OCI-LY1 (cell line): ENCODE measurements at regions not wholly inside any gene's neighbourhood (a gene's known extent, or its start where the extent isn't known, plus 50 kb on each side); places are given as distances from the start of the nearest gene placed in this dataset.

ENCODE experiments used
- CTCF ChIP-seq: fragments of 200-600 bp; sonication (generic), shearing (Covaris generic); IDR thresholded peaks from 2 replicates; pipeline ENCODE4 v1.5.1; 2017; ENCODE audit warnings: mild to moderate bottlenecking, antibody characterized with exemption, low read length, moderate library complexity, mixed read lengths
- EZH2 ChIP-seq: fragments of 200-600 bp; sonication (generic), shearing (Covaris generic); IDR thresholded peaks from 2 replicates; pipeline ENCODE4 v1.8.0; 2017; ENCODE audit warnings: borderline replicate concordance, mixed run types, mild to moderate bottlenecking, antibody characterized with exemption, low read length, moderate library complexity, mixed read lengths

GRCh38 chr13:106625578-106625977 lies 57.6 kb upstream of the ARGLU1 start:
- TF ChIP-seq CTCF (no peak), EZH2 (no peak)
